GM19099 (cell line): ENCODE measurements at regions not wholly inside any gene's neighbourhood (a gene's known extent, or its start where the extent isn't known, plus 50 kb on each side); places are given as distances from the start of the nearest gene placed in this dataset.

Source experiments
- POLR2A ChIP-seq: IDR thresholded peaks from 3 replicates; pipeline ENCODE4 v1.6.1; 2011; ENCODE audit warnings: low read depth; ENCODE audit not compliant: insufficient read length; ENCODE audit errors: extremely low read depth

DNA sequence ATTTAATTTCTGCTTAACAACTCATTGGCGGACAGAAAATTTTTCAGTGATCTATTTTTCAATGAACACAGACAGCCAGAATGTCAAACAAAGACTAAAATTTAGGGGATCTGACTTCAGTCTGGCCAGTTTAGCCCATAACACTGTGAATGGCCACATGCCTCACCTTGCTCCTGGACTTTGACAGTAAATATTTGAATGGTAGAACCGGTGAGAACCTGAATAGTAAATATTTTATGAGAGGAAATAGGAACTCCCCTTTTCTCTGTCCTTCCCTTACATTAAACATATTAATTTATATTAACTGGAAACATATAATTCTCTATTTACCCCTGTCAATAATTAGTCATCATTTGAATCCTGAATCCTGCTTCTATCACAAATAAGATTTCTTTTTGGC is 942.1 kb downstream of the KCNJ2 start:
- TF ChIP-seq POLR2A, result no peak

GRCh38 chr17:71111934-71112333 is 942.6 kb downstream of the KCNJ2 start:
- no peak for TF ChIP-seq POLR2A

GRCh38 chr17:71113347-71113746 is 944.0 kb downstream of the KCNJ2 start:
- no peak for TF ChIP-seq POLR2A

DNA sequence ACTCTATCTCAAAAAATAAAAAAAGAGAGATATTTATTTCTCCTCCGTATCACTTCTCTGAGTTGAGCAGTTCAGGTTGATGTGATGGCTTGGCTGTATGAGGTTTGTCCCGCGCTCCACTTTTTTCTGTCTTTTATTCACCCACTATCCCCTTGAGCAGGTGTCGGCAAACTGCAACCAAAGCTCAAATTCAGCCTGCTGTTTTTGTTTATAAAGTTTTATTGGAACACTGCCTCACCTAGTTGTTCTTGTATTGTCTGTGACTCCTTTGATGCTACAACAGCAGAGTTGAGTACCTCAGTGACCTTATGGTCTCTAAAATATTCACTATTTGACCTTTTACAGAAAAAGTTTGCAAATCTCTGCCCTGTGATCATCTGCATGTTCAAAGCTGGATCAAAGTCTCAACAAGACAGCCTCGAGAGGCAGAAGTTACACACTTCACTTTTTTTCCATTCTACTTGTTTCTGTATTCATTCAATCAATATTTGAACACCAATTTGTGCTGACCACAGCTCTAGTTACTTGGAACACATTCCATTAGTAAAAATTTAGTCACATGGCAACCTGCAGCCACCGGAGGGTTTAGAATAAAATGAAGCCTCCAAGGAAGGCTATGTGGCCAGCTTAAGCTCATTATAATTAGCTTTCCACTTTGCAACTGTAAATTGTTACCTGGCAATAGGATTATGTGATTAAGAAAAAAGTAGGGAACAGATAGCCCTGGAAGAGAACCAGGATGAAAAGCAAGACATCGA is 945.8 kb downstream of the KCNJ2 start:
- no peak for TF ChIP-seq POLR2A

DNA sequence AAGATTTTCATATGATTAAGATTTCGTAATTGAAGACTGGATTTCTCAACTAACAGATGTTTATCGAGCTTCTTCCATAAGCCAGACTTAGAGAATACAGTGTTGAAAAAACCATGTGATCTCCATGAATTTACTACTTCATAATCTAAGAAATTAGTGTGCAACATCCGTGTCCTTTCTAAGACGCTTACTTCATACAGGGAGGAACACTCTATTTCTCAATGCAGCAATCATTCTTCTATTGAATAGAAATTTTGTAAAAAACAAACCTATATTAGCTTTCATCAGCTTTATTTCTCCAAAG is 946.3 kb downstream of the KCNJ2 start:
- no peak for TF ChIP-seq POLR2A

DNA sequence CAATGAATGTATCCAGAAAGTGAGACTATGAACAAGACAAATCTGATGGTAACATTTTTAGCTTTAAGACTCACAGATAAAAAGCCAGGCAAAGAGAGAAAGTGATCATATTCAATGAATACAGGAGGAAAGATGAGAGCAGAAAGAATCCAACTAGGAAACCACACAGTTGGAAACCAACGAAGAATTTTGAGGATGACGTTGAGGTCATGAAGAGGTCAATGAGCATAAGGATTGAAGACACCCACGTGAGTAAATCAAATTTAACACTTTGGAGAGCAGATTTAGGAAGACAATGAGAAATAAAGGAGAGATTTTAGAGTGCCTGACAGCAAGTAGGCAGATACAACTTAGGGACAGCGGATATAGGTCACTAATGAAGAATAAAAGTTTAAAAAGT is 948.1 kb downstream of the KCNJ2 start:
- no peak for TF ChIP-seq POLR2A

DNA sequence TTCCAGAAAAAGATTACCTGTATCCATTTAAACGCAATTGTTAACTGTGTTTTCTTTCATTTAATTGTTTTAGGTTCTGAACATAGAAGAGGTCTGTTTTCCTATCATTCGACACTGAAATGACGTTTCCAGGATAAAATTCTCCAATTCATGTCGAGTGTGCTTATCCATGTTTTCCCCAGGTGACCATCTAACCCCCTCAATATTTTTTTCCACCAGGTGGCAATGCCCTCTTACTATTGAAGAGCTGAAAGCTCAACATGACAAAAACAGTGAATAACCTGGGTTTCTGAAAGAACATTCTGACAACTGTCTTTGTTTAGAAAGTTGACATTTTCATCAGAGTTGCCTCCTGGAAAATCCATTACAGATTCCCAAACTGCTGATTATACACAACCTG is 948.7 kb downstream of the KCNJ2 start:
- no peak for TF ChIP-seq POLR2A

- TF ChIP-seq POLR2A, result no peak
Measured at GRCh38 chr17:71127416-71127815, 958.1 kb downstream of the KCNJ2 start.

DNA sequence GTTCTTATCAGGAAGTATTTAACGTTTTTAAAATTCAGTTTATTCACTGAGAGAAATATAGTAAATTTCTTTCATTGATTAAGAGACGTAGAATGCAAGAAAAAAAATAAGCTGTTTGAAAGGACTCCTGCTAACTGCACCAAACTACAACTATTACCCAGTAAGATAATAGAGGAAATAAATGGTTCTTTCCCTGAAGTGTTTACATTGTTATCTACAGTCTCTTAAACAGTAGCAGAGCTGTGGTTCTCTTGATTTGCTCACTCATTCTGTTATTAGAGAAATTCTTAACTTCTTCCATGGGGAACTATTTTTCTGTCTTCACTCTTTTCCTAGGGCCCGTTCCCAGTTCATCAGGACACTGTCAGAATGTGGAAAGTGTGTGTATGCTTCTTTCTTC is 973.0 kb downstream of the KCNJ2 start:
- TF ChIP-seq POLR2A, result no peak

- no peak for TF ChIP-seq POLR2A
Measured at GRCh38 chr17:71145486-71145885, 975.3 kb upstream of the SOX9 start.

DNA sequence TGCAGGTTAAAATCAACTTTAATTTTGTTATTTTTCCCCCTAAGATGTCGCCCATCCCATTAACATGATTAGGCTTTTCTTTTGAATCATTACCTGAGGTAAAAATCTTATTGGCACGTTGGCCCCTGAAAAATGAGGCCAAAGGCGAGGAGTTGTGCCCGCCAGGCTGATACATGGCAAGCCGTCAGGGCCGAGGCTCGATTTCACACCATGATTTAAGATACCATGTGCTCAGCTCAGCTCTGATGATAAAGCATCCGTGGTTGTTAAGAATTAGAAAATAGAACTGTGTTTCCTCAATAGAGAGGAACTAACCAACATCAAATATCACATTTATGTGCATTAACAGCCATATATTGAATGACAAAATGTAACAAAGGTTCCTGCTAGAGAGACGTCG is 972.9 kb upstream of the SOX9 start:
- no peak for TF ChIP-seq POLR2A

GRCh38 chr17:71149607-71150006 is 971.2 kb upstream of the SOX9 start:
- no peak for TF ChIP-seq POLR2A

DNA sequence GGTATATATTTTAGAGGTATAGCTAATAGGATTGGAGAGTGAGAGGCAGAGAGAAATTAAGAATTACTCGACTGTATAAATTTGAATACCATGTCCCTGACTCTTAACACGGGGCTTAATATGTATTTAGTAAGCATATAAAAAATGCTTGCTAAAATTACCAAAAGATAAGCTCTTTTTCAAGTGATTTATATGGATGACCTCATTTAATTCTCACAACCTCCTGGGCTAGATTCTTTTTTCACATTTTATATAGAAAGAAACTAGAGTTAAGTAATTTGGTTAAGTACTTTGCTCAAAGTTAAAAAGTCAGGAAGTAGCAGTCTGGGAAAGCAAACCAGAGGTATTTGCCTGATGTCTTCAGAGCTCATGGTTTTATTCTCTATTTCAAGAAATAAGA is 963.5 kb upstream of the SOX9 start:
- no peak for TF ChIP-seq POLR2A

- no peak for TF ChIP-seq POLR2A
Measured at GRCh38 chr17:71158437-71158836, 962.4 kb upstream of the SOX9 start.

GRCh38 chr17:71163121-71163812 is 957.6 kb upstream of the SOX9 start:
- TF ChIP-seq POLR2A, result no peak

- TF ChIP-seq POLR2A, result no peak
Measured at GRCh38 chr17:71163813-71164122, 957.1 kb upstream of the SOX9 start.

- no peak for TF ChIP-seq POLR2A
Measured at GRCh38 chr17:71164561-71164960, 956.3 kb upstream of the SOX9 start.
